HG03103 (cell line): ENCODE measurements at regions not wholly inside any gene's neighbourhood (a gene's known extent, or its start where the extent isn't known, plus 50 kb on each side); places are given as distances from the start of the nearest gene placed in this dataset.

Source experiments
- ATAC-seq: cut with Tn5 transposase; IDR thresholded peaks from one replicate; pipeline ENCODE4 v1.9.1; 2021; ENCODE audit warnings: low read depth; ENCODE audit not compliant: unreplicated experiment

- no peak for ATAC-seq
Observed at GRCh38 chr11:104465321-104465720, 301.4 kb upstream of the PDGFD start.

- ATAC-seq: no peak
Observed at GRCh38 chr11:104464691-104465090, 300.7 kb upstream of the PDGFD start.

GRCh38 chr11:104462341-104462740, 298.4 kb upstream of the PDGFD start:
- no peak for ATAC-seq

GRCh38 chr11:104451197-104451893, 287.4 kb upstream of the PDGFD start:
- ATAC-seq: no peak

GRCh38 chr11:104443387-104443786, 279.4 kb upstream of the PDGFD start:
- no peak for ATAC-seq

GRCh38 chr11:104442321-104442720, 278.4 kb upstream of the PDGFD start:
- no peak for ATAC-seq

GRCh38 chr11:104435494-104435893, 271.5 kb upstream of the PDGFD start:
- ATAC-seq: no peak

GRCh38 chr11:104433751-104434150, 269.8 kb upstream of the PDGFD start:
- ATAC-seq: no peak

- ATAC-seq: no peak
Observed at GRCh38 chr11:104432981-104433380, 269.0 kb upstream of the PDGFD start.

- no peak for ATAC-seq
Observed at GRCh38 chr11:104432526-104432925, 268.6 kb upstream of the PDGFD start.

GRCh38 chr11:104422324-104422944, 258.5 kb upstream of the PDGFD start:
- no peak for ATAC-seq

- no peak for ATAC-seq
Observed at GRCh38 chr11:104410336-104410735, 246.4 kb upstream of the PDGFD start.

- no peak for ATAC-seq
Observed at GRCh38 chr11:104408630-104409029, 244.7 kb upstream of the PDGFD start.

- no peak for ATAC-seq
Observed at GRCh38 chr11:104405277-104405676, 241.3 kb upstream of the PDGFD start.

- no peak for ATAC-seq
Observed at GRCh38 chr11:104404231-104405175, 240.6 kb upstream of the PDGFD start.

- ATAC-seq: no peak
Observed at GRCh38 chr11:104402812-104403521, 239.0 kb upstream of the PDGFD start.

- no peak for ATAC-seq
Observed at GRCh38 chr11:104394508-104394907, 230.6 kb upstream of the PDGFD start.

- no peak for ATAC-seq
Observed at GRCh38 chr11:104390651-104391050, 226.7 kb upstream of the PDGFD start.

- no peak for ATAC-seq
Observed at GRCh38 chr11:104385884-104386283, 221.9 kb upstream of the PDGFD start.

GRCh38 chr11:104380358-104380757, 216.4 kb upstream of the PDGFD start:
- no peak for ATAC-seq

- ATAC-seq: no peak
Observed at GRCh38 chr11:104372111-104372510, 208.2 kb upstream of the PDGFD start.
